GM19328 (cell line): ENCODE measurements at regions not wholly inside any gene's neighbourhood (a gene's known extent, or its start where the extent isn't known, plus 50 kb on each side); places are given as distances from the start of the nearest gene placed in this dataset.
"Not testable (repeated sequence)": the region's sequence is repeated elsewhere in the genome, so short reads cannot be mapped to it uniquely, and the experiment has no call there.

Source experiments
- ATAC-seq: cut with Tn5 transposase; IDR thresholded peaks from one replicate; pipeline ENCODE4 v1.9.1; 2021; ENCODE audit warnings: mild to moderate bottlenecking, moderate library complexity; ENCODE audit not compliant: unreplicated experiment

DNA sequence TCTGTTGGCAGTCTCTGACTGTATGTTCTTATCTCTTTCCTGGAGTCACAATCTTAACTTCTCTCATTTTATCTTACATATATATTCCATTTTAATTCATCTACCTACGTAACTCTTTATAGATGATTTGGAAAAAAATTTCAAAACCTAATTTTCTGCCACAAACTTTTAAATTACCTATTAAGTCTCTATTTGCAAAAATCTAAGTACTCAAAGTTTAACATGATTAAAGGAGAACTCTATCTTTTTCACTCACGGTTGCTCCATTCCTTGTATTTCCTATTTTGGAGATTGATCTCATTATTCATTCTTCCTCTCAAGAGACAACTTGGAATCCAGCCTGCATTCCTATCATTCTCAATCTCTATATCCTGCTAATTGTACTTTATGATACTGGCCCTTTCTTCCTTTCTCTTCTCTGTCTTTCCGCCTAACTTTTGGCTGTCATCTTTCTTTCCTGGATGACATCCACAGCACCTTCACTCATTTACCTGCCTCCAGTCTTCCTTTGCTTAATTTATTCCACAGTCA is 1071.1 kb upstream of the CITED2 start:
- ATAC-seq, result no peak

DNA sequence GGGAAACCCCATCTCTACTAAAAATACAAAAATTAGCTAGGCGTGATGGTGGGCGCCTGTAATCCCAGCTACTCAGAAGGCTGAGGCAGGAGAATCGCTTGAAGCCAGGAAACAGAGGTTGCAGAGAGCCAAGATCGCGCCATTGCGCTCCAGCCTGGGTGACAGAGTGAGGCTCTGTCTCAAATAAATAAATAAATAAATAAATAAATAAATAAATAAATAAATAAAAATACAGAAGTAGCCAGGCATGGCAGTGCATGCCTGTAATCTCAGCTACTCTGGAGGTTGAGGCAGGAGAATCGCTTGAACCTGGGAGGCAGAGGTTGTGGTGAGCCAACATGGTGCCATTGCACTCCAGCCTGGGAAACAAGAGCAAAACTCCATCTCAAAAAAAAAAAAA is 1068.7 kb upstream of the CITED2 start:
- ATAC-seq, result not testable (repeated sequence)

DNA sequence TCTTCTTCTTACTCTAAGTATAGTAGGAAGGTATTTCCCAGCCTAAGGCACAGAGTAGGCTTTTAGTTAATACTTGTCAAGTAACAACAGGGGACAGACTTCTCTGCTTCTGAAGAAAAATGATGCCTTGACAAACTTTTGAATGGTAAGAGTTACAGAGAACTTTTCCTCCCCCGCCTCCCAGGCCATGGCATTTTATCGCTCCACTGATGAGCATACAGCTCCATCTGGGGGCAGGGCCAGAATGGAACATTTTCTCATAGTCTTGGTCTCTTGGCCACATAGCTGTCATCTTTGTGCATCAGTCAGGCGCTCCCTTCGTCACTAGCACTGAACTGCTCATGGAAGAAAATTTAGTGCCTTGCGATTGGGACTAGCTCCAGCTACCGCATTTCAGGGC is 1066.8 kb upstream of the CITED2 start:
- ATAC-seq, result no peak

DNA sequence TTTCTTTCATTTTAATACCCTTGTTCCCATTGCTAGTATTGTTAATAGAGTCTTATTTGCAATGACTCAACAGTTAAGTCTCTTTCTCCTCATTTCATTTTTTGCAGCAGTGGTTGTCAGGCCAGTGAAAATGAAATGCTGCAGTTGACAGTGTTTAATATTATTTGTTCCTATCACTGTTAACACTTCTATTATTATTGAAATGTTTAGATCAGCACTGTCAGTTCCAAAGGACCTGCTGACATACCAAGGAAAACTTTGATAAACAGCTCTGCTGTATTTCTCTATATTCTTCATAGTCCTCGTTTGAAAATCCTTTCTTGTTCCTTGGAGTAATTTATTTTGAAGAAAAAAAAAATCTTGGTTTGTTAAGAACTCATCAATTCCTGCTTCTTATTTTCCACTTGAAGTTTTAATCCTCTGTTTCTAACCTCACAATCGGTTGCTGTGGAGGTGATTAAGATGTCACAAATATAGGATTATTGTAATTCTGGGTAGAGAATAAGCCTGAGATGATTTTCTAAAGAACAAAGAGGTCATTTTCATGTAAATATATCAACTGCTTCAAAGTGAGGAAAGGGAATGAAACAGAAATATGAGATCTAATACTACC is 1065.9 kb upstream of the CITED2 start:
- no peak for ATAC-seq

DNA sequence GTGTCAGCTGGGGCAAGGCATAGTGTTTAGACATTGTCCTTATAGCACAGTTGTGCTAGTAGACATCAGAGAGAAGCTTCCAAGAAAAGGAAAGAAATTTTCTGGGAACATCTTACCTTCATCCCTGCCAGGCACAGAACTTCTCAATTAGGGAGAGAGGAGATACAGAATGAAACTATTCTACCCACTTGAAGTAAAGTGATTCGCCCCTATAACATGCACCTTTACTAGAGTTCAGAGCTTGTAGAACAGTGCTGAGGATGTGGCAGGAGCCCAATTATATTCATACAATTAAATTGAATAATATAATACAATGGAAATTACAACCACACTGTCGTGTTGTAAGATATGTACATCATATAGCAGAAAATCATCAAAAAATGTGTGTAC is 1063.9 kb upstream of the CITED2 start:
- no peak for ATAC-seq

DNA sequence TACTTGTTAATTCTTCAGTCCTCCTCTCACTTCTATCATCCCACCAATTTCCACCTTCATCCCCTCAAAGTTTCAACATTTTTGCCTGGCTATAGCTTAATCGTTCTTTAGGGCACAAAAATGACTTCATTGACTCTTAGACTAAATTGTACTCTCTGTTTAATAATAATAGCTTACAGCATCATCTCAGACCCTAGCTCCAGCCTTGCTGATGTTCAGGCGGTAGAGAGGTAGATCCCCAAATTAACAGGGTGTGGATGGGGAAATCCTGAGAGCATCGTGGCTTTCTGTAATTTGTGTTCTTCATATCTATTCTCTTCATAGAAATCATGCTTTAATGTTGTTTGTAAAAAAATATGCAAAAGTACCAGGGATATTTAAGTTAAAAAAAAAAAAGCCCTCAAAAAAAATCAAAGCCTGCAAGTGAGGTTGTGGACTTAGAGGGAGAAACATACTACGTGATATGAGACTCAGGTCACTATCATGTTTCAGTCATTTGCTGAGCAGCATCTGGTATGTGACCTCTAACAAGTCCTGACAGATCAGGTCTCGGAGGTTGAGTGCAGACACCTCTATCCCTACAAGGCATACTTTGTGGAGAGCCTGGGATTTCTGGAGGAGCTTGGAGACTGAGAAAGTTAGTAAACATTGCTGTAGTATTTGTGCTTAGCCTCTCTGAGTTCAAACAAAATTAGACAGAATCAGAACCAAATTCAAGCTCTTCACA is 1063.3 kb upstream of the CITED2 start:
- no peak for ATAC-seq

DNA sequence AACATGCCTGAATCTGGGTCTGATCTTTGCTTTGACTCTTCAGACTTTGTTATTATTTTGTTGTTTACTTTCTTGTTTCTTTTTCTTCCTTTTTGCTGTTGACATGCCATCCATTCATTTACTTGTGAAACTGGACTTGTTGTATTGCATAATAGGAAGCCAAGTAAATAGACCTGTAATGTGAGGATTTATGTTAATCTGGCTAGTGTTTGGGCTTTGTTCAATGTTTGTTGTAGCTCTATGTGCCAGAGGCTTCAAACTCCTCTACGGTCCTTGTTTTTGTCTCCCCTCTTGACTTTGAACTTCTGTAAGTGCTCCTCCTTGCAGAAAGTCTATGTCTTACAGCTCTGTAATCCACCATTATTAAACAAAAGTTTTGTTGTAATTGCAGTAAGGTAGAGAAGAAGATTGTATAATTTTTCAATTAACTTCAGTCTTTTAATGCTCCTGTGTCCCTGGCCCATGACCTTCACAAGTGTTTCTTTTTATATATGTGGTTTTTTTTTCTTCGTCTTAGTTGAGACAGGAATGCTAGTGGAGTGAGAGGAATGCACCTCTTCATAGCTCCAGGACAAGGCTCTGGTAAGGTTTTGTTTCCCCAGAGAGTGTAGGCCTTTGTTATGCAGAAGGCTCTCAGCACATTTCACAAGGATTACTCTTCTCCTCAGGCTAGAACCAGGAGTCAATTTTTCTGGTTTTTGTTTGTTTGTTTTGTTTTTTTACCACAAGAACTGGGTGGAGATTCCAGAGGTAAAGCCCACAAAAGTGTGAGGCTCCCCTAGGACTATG is 1061.8 kb upstream of the CITED2 start:
- ATAC-seq, result no peak

DNA sequence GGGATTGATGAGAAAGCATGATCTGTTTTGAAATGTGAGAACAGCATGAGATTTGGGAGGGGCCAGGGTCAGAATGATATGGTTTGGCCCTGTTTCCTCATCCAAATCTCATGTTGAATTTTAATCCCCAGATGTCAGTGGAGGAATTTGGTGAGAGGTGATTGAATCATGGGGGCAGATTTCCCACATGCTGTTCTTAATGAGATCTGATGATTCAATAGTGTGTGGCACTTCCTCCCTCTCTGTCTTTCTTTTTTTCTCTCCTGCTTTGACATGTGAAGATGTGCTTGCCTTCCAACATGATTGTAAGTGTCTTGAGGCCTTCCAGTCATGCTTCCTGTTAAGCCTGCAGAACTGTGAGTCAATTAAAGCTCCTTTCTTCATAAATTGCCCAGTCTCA is 1060.3 kb upstream of the CITED2 start:
- no peak for ATAC-seq

DNA sequence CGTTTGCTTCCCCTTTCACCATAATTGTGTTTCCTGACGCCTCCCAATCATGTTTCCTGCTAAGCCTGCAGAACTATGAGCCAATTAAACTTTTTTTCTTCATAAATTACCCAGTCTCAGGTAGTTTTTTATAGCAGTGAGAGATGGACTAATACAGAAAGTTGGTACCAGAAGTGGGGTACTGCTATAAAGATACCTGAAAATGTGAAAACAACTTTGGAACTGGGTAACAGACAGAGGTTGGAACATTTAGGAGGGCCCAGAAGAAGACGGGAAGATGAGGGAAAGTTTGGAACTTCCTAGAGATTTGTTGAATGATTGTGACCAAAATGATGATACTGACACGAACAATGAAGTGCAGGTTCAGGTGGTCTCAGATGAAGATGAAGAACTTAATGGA is 1058.6 kb upstream of the CITED2 start:
- no peak for ATAC-seq

DNA sequence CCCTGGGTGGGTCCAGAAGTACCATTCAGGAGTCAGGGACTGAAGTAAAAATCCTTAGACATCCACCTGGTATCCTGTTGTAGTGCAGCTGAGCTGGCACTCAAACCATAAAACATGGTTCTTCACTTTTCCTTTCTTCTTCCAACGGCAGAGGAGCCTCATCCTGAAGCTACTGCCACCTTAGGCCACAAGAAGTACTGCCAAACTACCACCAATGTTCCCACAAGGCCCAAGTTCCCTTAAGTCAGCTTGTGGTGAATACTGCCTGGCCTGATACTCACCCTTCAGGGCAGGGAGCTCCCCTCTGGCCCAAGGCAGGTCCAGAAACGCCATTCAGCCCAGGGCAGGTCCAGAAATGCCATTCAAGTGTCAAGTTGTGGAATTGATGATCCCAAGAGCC is 1053.4 kb upstream of the CITED2 start:
- ATAC-seq, result no peak

DNA sequence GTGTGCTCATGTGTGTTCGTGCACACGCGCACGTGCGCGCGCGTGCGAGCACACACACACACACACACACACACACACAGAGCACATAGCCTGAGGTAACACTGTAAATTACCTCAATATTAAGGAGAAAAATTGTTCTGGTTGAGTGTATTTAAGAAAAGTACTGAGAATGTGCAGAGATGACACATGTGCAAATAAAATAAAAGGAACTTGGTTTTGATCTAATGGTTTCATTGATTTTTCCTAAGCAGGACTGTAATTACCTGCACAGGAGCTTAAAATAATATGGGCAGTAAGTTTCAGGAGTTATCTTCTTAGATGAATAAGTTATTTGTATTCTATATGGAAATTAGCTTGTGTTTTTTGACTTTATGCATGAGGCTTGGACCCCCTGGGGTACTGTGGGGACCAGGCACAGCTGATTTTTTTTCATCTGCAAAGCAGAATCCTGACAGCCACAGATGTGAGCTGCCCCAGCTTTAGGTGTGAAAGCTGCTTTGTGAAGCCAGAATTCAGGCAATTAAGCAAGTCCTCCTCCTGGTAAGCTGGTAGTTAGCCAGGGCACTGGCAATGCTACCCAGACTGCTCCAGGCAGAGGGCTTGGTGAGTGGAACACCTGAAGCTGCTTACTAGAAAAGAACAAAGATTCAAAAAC is 1040.6 kb upstream of the CITED2 start:
- no peak for ATAC-seq

DNA sequence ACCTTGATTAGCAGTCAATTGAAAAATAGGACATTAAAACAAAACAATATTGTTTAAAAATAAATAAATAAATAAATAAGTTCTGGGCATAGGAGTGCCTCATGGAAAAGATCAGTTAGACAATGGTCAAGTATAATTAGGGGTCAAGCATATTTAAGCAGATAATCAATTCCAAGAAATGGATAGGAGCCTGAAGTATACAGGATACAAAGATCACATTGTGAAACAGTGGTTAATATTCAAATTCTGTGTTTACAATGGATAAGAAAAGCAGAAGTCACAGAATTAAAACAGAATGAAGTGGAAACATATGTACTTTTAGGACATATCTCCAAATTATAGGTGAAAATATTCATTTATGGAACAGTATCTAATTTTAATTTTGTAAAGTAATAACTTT is 1028.6 kb upstream of the CITED2 start:
- ATAC-seq, result no peak

DNA sequence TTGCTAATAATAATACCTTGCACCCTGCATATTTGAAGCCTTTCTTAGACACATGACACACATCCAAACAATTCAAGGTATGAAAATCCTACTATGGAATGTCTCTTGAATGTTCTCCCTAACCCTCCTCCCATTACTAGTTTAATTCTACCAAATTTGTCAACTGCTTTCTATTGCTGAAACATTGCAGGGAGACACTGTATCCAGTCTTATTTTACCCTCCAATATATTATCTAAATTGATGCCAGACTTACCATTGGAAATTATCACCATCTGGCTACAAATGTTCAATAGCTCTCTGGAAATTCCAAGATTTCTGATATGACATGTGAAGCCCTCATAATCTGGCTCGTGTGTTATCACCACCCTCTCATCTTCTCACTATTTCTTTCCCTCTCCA is 1027.3 kb upstream of the CITED2 start:
- no peak for ATAC-seq

DNA sequence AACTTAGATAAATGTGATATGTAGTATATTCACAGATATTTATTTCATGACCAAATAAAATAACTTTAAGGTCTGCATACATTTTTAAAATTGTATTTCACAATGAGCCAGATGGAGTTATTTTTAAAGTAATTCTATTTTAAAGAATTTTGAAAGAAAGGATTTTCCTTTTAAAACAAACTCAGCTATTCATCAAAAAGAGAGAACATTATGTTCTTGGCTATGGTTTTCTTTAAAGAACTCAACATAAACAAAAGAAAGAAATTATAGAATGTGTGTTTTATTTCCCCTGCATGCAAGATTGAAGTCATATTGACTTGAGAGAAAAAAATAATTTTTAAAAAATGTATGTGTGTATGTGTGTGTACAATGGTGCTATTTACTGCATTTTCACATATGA is 1023.6 kb upstream of the CITED2 start:
- ATAC-seq, result no peak

DNA sequence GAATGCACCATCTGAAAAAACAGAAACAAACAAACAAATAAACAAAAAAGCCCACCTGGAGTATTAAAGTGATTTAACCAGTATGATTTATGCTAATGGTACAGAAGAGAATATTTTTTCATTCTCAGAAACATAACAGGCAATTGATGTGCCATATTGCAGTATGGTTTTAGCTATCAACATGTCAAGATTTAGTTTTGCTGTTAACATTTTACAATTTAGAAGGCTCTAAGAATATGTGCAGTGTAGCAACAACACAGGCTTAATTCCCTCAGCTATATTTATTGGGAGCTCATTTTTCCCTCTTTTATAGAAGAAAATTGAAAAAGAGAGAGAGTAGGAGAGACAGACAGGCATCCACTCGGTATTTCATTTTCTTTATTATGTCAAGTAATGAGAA is 1022.7 kb upstream of the CITED2 start:
- no peak for ATAC-seq

DNA sequence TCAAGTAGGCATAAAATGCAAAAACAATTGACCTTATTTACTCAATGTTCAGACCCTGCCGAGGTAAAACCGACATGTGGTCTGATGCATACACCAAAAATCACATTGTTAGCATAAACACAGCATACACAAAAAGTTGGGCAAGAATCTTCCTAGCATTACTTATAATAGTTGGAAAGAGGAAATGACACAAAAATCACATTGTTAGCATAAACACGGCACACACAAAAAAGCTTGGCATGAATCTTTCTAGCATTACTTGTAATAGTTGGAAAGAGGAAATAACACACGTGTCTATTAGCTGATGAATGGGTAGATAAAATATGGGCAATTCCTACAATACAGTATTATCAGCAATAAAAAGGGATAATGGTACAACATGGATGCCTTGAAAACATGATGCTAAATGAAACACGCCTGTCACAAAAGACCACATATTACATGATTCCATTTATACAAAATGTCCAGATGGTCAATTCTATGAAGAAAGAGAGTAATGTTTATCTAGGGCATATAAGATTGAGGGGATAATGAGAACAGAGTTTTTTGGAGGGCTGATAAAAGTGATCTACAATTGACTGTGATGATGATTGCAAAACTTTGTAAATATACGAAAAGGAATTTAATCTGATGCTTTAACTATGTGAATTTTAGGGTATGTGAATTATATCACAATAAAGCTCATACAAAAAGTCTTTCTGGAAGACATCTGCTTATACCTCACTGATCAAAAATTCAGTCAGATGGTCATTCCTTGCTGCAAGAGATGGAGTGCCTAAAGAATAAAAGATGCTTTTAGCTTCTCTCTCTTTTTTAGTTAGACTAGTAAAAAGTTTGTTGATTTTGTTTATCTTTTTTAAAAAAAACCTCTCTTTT is 1019.5 kb upstream of the CITED2 start:
- no peak for ATAC-seq

DNA sequence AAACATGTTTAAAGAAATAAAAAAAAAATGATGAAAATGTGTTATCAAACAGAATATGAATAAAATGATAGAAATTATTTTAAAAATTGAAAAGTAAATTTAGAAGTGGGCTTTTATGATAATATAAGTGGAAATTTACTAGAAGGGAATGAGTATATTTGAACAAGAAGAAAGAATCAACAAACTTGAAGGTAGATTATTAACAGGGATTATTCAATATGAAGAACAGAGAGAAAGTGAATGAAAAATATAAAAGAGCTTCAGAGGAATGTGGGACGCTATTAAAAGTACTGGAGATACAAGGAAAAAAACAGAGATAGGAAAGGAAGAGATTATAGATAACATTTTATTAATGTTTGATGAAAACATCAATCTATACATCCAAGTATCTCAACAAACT is 1014.4 kb upstream of the CITED2 start:
- no peak for ATAC-seq

DNA sequence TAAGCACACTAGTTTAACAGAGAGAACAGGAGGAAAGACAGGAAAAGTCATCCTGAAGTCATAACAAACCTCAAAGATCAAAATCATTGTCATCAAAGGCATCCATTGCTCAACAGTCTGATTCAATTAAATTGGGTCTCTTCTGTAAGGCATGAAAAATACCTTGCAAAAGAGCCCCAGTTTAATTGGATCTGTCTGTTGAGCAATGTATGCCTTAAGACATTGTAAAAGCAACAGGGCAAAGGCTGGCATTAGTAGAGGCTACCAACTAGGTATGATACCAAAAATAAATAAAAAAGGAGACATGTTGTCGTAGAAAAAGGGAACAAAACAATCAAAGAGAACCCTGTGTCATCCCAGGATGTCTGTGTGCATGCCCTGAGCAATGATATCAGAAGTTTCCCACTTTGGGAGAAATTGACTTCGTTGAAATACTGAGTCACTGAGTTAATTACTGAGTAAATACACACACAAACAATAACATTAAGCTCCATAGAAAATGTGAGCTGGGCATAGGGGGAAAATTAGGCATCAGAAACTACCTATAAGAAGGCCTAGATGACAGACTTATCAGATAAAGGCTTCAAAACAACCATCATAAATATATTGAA is 1013.8 kb upstream of the CITED2 start:
- ATAC-seq, result no peak

DNA sequence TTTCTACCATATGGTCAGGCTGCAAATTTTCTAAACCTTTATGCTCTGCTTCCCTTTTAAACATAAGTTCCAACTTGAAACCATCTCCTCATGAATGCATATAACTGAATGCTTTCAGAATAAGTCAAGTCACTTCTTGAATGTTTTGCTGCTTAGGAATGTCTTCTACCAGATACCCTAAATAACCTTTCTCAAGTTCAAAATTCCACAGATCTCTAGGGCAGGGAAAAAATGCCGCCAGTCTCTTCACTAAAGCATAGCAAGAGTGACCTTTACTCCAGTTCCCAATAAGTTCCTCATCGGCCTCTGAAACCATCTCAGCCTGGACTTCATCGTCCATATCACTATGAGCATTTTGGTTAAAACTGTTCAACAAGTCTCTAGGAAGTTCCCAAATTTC is 1011.2 kb upstream of the CITED2 start:
- ATAC-seq, result no peak

DNA sequence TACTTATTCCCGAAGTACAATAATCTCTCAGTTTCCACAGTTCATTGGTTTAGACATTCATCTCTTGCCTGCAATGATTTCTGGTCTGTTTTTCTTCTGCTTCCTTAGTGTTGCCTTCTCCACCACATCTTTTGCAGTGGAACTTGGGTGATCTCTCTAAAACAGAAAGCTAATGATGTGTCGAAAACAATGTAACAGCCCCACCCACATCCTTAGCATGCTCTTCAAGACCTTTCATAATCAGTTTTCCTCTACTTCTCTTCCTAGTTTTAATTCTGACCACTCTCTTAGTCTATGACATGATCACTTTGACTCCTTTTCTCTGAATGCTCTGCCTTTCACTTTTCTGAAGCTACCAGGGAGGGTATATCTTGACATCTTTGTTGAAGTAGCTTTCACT is 1007.9 kb upstream of the CITED2 start:
- no peak for ATAC-seq
